PC-9 (cell line): ENCODE measurements at regions not wholly inside any gene's neighbourhood (a gene's known extent, or its start where the extent isn't known, plus 50 kb on each side); places are given as distances from the start of the nearest gene placed in this dataset.

Experiments used
- CTCF ChIP-seq: fragments of 200-600 bp; sonication (generic); conservative IDR thresholded peaks from 2 replicates; pipeline ENCODE4 v1.6.1; 2017; ENCODE audit warnings: mixed run types, antibody characterized with exemption, mild to moderate bottlenecking, moderate library complexity
- EZH2 ChIP-seq: fragments of 200-600 bp; sonication (generic); IDR thresholded peaks from 2 replicates; pipeline ENCODE4 v1.8.0; 2017; ENCODE audit warnings: antibody characterized with exemption, low read depth

- no peak for TF ChIP-seq CTCF
- TF ChIP-seq EZH2 = no peak
Measured at GRCh38 chr22:47247579-47248240, 485.3 kb downstream of the TBC1D22A start.
